ENCODE measurements at regions not wholly inside any gene's neighbourhood (a gene's known extent, or its start where the extent isn't known, plus 50 kb on each side); places are given as distances from the start of the nearest gene placed in this dataset.

DNA sequence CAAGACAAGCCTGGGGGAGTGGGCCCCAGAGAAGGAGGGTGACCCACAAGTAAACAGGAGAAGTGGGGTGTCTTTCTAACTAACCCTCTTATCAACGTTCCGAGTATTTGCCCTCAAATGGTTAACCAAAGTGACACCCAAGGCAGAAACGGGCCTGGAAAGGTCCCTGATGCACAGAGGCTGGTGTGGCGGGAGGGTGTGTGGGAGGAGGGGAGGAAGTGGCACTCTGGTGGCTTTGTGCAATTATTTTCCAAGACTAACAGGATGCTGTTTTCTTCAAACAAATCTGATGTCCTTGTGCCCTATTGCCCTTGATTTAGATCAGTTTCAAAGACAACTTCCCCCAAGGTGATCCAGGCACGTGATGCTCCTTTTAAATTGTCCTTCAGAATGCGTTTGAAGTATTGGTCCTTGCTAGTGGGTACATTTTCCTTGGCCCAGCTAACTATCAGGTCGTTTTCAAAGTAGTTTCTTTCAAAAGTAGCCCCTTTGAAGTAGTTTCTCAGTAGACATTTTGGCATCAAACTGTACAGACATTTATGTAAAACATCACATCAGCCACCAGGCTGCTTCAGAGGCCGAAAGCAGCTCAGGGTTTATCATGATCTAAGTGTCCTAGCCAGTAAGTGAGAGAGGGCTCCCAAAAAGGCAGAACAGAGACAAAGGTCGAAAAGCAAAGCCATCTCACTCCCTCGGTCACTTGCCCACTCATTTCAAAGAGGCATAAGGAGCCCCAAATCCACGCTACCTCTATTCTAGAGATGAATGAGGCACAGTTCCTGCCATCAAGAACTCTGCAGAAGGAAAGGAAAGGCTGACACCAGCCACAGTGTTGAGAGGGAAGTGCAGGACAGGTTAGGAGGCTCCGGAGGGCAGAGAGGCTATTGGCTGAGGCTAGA lies 371.1 kb upstream of the ID2 start:
- H3K4me3 ChIP-seq (ENCODE audit: low read length): no peak overlapping the region
- no peak for TF ChIP-seq ZNF274 (IDR thresholded peaks at IDR 0.05; ENCODE audit: low read depth, low read length)

- H3K4me3 ChIP-seq (ENCODE audit: low read length): no peak overlapping the region
- TF ChIP-seq ZNF274 (IDR thresholded peaks at IDR 0.05; ENCODE audit: low read depth, low read length): no peak
Measured at GRCh38 chr2:8312221-8312620, 369.6 kb upstream of the ID2 start.

- TF ChIP-seq ZNF274 (IDR thresholded peaks at IDR 0.05; ENCODE audit: low read depth, low read length): no peak
- no peak overlapping the region; the same call in 1 of the 2 replicates for H3K4me3 ChIP-seq (ENCODE audit: low read length)
Measured at GRCh38 chr2:8312861-8313830, 368.7 kb upstream of the ID2 start.

GRCh38 chr2:8314063-8314462 lies 367.8 kb upstream of the ID2 start:
- no peak overlapping the region for H3K4me3 ChIP-seq (ENCODE audit: low read length)
- TF ChIP-seq ZNF274 (IDR thresholded peaks at IDR 0.05; ENCODE audit: low read depth, low read length): no peak

- no peak overlapping the region for H3K4me3 ChIP-seq (ENCODE audit: low read length)
- TF ChIP-seq ZNF274 (IDR thresholded peaks at IDR 0.05; ENCODE audit: low read depth, low read length): no peak
Measured at GRCh38 chr2:8315531-8316165, 366.2 kb upstream of the ID2 start.

- H3K4me3 ChIP-seq (ENCODE audit: low read length): no peak overlapping the region
- no peak for TF ChIP-seq ZNF274 (IDR thresholded peaks at IDR 0.05; ENCODE audit: low read depth, low read length)
Measured at GRCh38 chr2:8316356-8316755, 365.5 kb upstream of the ID2 start.

DNA sequence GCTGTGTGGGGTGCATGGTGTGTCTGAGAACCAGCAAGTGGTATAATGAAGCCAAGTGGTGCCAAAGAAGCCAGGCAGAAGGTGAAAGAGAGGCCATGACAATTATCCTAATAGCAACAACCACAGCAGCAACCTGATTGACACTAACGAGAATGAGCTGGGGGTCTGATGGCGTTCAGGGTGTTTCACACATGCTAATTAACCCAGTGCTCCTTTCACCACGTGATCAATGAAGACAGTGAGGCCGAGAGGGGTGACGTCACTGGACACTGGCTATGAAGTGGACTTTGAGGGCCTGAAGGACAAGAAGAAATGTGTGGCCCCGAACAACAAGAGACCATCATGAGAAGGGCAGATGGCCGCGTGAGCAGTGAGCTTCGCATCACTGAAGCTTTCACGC lies 364.4 kb upstream of the ID2 start:
- H3K4me3 ChIP-seq (ENCODE audit: low read length): no peak overlapping the region
- no peak for TF ChIP-seq ZNF274 (IDR thresholded peaks at IDR 0.05; ENCODE audit: low read depth, low read length)

DNA sequence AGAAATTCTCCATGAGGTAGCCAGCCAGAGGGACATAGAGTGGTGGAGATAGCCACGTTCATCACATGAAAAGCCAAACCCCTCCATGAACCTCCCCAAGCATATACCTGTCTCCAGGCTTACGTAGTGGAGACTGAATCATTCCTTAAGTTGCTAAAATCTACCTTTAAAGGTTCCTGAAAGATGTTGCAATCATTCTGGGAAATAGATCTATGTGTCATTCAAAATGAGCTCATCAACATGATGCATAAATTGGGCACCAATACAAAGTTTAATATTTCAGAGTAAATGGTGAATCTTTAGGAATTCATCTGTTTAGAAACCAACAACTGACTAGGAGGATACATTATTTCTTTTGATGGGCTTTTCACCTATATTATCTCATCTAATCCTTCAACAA lies 362.6 kb upstream of the ID2 start:
- no peak overlapping the region for H3K4me3 ChIP-seq (ENCODE audit: low read length)
- TF ChIP-seq ZNF274 (IDR thresholded peaks at IDR 0.05; ENCODE audit: low read depth, low read length): no peak

DNA sequence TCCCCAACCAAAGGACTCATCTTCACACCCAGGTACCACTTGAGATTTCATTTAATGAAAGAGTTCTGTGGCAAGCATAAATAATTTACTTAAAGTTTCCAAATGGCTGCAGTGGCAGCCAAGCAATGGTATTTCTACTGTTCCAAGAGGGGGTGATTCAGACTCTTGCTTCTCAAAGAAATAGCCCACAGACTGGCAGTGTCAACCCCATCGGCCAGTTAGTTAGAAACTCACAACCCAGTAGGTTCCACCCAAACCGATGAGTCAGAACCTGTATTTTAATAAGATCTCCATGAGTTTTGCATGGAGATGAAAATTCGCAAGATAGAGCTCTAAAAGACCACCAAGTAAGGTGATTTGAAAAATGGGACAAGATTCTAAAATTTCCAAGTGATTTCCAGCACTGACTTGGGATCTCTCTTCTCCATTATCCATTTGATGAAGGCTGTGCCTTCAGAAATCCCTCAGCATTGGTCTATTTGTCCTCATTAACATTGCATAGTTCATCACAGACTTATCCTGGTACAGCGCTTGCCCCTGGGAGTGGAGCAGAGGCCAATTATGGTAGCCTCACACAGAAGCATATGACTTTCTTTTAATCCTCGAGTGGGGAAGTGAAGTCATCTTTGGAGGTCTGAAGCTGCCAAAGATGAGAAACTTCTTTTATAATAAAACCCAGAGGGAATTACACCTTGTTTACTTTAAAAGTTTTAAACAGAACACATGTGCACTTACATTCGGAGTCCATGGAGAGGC lies 361.4 kb upstream of the ID2 start:
- no peak for TF ChIP-seq ZNF274 (IDR thresholded peaks at IDR 0.05; ENCODE audit: low read depth, low read length)

DNA sequence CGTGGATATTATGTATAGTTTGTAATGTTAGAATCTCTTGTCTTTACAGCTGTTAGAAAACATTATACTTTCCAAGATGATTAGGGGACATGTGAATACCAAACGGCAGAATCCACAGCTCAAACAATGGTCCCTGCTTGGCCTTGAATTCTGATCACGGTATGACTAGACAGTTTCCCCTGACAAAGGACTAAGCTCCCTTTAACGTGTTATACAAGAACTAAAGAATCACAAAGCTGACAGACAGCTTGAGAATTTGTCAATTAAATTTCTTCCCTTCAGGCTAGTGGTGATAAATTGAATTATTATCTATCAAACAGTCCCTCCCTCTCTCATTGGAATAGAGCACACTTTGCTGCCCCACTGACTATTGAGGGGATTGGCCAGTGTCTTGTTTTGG lies 359.2 kb upstream of the ID2 start:
- no peak overlapping the region for H3K4me3 ChIP-seq (ENCODE audit: low read length)
- no peak for TF ChIP-seq ZNF274 (IDR thresholded peaks at IDR 0.05; ENCODE audit: low read depth, low read length)

More for the DNA sequence above, 361.4 kb upstream of the ID2 start:
- no peak overlapping the region for H3K4me3 ChIP-seq (ENCODE audit: low read length)

DNA sequence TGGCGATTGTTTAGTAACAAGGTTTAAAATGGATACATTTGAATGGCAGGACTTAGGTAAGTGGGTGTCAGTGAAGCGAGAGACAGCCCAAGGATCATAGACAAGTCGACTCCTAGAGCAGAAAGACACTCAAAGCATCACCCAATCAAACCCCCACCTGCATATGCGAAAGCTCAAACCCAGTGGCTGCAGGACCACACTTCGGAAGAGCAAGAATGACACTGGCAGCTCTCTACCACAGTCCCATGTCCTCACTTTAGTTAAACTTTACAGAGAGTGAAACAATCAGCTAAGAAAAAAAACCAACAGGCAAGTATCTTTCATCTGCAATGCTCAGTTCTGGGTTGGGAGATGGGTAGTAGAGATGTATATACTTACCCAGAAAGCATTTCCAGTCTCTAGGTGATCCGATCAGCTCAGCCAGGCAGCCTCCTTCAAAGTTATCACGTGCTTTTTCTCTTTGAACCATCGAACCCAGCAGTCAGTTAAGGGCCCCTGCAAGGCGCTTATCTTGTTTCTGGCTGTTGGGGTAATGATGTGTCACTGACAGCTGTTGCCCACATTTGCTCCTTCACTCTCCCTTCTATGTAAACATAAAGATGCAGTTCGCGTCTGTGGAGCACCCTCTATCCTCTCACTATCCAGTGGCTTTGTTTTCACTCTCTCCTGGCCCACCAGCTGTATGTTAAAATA lies 357.5 kb upstream of the ID2 start:
- no peak for TF ChIP-seq ZNF274 (IDR thresholded peaks at IDR 0.05; ENCODE audit: low read depth, low read length)
- H3K4me3 ChIP-seq (ENCODE audit: low read length): no peak overlapping the region

DNA sequence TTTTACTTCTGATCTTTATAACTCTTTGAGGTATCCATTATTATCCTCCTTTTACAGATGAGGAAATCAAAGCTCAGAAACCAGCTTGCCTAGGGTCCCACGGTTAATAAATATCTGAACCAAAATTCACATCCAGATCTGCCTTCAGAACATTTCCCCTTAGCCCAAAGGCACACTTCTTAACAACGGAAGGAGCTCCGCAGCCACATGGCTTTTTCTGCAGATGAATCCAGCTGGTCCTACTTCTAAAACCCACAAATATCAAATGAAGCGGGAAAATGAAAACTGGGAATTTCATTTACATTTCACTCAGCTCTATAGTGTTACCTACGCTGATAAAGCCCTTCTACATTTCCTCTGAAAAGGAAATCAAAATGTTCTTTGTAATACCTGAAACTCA lies 357.0 kb upstream of the ID2 start:
- H3K4me3 ChIP-seq (ENCODE audit: low read length): no peak overlapping the region
- no peak for TF ChIP-seq ZNF274 (IDR thresholded peaks at IDR 0.05; ENCODE audit: low read depth, low read length)
